ENCODE measurements at regions not wholly inside any gene's neighbourhood (a gene's known extent, or its start where the extent isn't known, plus 50 kb on each side); places are given as distances from the start of the nearest gene placed in this dataset.

GRCh38 chr10:131693766-131694165, 207.0 kb upstream of the PPP2R2D start:
- DNase-seq (ENCODE audit: low read depth in 2 of 2) = no peak
- no peak overlapping the region for H3K4me3 ChIP-seq (replicated peaks in 1 of 2; ENCODE audit: low read depth in 2 of 2, low read length in 2 of 2)
- TF ChIP-seq, protein P1, sequence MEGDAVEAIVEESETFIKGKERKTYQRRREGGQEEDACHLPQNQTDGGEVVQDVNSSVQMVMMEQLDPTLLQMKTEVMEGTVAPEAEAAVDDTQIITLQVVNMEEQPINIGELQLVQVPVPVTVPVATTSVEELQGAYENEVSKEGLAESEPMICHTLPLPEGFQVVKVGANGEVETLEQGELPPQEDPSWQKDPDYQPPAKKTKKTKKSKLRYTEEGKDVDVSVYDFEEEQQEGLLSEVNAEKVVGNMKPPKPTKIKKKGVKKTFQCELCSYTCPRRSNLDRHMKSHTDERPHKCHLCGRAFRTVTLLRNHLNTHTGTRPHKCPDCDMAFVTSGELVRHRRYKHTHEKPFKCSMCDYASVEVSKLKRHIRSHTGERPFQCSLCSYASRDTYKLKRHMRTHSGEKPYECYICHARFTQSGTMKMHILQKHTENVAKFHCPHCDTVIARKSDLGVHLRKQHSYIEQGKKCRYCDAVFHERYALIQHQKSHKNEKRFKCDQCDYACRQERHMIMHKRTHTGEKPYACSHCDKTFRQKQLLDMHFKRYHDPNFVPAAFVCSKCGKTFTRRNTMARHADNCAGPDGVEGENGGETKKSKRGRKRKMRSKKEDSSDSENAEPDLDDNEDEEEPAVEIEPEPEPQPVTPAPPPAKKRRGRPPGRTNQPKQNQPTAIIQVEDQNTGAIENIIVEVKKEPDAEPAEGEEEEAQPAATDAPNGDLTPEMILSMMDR (IDR thresholded peaks at IDR 0.05; ENCODE audit: low read depth, low read length) = no peak

GRCh38 chr10:131694168-131694780, 206.5 kb upstream of the PPP2R2D start:
- no peak overlapping the region for H3K4me3 ChIP-seq (replicated peaks in 1 of 2; ENCODE audit: low read depth in 2 of 2, low read length in 2 of 2)
- TF ChIP-seq, protein P1 (IDR thresholded peaks at IDR 0.05; ENCODE audit: low read depth, low read length) = no peak
- no peak for DNase-seq (ENCODE audit: low read depth in 2 of 2)

DNA sequence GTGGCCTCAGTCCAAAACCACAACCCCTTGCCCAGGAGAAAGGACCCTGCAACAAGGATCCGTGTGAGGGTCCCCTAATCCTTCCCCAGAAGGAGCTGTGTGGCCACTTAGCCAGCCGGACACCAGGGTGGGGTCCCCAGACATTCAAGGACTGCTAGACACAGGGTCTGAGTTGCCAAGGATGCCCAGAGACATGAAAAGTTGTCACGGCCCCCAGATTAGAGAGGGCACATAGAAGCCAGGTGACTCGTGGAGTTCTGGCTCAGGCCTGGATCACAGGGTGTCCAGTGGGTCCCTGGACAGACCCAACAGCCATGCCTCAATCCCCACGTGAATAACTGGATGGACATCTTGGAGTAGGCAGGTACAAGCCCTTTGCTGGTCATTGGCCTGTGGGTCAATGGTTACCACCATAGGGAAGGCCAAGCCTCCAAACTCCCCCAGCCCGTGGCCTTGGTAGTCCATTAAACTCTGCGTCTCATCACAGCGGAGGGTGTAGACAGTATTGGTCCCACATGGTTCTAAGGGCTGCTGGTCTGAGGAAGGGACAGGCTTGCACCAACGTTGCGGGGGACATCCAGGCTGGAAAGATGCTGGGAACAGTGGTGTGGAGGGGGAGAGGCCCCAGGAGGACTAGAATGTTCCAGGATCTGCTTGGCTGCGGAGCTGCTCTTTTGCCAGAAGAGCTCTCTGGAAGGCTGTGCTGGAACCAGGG, 205.9 kb upstream of the PPP2R2D start:
- TF ChIP-seq, protein P1 (IDR thresholded peaks at IDR 0.05; ENCODE audit: low read depth, low read length) = no peak
- no peak for DNase-seq (ENCODE audit: low read depth in 2 of 2)
- no peak overlapping the region for H3K4me3 ChIP-seq (replicated peaks in 1 of 2; ENCODE audit: low read depth in 2 of 2, low read length in 2 of 2)

- no peak for DNase-seq (ENCODE audit: low read depth in 2 of 2)
- TF ChIP-seq, protein P1 (IDR thresholded peaks at IDR 0.05; ENCODE audit: low read depth, low read length) = no peak
Measured at GRCh38 chr10:131695496-131696165, 205.2 kb upstream of the PPP2R2D start.

DNA sequence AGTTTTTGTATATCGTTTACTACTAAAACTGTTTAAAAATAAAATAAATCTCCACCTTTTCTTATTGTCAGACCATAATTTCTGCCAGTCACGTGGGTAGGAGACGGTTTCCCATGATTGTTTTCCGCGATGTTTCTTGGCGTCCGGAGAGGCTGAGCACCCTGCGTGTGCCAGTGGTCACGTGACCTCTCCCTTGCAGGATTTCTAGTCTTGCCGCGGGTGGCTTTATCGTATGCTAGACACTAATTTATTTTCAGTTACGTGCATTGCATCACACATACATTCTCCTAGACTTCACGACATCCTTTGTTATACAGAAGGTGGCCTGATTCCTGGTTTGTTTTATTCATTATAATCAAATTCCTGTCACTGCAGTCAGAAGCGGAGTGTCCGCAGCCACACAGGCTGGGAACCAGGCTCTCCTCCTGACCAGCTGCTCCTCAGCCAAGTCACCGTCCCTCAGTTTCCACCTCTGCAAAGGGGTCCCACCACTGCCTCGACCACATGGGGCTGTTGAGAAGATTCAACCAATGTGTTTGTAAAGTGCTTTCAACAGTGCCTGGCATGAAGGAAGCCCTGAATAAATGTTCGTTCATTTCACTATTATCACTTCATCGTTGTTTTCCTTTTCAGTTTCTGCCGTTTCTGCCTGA, 203.2 kb upstream of the PPP2R2D start:
- no peak for DNase-seq (ENCODE audit: low read depth in 2 of 2)
- TF ChIP-seq, protein P1 (IDR thresholded peaks at IDR 0.05; ENCODE audit: low read depth, low read length) = no peak
- no peak overlapping the region for H3K4me3 ChIP-seq (replicated peaks in 1 of 2; ENCODE audit: low read depth in 2 of 2, low read length in 2 of 2)

More at GRCh38 chr10:131695496-131696165, 205.2 kb upstream of the PPP2R2D start:
- H3K4me3 ChIP-seq (replicated peaks in 1 of 2; ENCODE audit: low read depth in 2 of 2, low read length in 2 of 2) = no peak overlapping the region

GRCh38 chr10:131698232-131698631, 202.6 kb upstream of the PPP2R2D start:
- no peak for DNase-seq (ENCODE audit: low read depth in 2 of 2)
- H3K4me3 ChIP-seq (replicated peaks in 1 of 2; ENCODE audit: low read depth in 2 of 2, low read length in 2 of 2) = no peak overlapping the region
- TF ChIP-seq, protein P1 (IDR thresholded peaks at IDR 0.05; ENCODE audit: low read depth, low read length) = no peak

Measured in cardiac fibroblast (primary cell).